Stimulated activated CD4-positive, alpha-beta T cell treated with anti-CD3 and anti-CD28 coated beads, Interleukin-4, amount 100 ng/mL, for 24 hours (primary cell): ENCODE measurements at regions not wholly inside any gene's neighbourhood (a gene's known extent, or its start where the extent isn't known, plus 50 kb on each side); places are given as distances from the start of the nearest gene placed in this dataset.
"Not testable (repeated sequence)": the region's sequence is repeated elsewhere in the genome, so short reads cannot be mapped to it uniquely, and the experiment has no call there.

Experiments
- DNase-seq: peaks from one replicate; pipeline ENCODE4 v3.0.0-alpha.2; 2020

- DNase-seq: no peak
Observed at GRCh38 chr2:445896-446295, 158.0 kb upstream of the ALKAL2 start.

DNA sequence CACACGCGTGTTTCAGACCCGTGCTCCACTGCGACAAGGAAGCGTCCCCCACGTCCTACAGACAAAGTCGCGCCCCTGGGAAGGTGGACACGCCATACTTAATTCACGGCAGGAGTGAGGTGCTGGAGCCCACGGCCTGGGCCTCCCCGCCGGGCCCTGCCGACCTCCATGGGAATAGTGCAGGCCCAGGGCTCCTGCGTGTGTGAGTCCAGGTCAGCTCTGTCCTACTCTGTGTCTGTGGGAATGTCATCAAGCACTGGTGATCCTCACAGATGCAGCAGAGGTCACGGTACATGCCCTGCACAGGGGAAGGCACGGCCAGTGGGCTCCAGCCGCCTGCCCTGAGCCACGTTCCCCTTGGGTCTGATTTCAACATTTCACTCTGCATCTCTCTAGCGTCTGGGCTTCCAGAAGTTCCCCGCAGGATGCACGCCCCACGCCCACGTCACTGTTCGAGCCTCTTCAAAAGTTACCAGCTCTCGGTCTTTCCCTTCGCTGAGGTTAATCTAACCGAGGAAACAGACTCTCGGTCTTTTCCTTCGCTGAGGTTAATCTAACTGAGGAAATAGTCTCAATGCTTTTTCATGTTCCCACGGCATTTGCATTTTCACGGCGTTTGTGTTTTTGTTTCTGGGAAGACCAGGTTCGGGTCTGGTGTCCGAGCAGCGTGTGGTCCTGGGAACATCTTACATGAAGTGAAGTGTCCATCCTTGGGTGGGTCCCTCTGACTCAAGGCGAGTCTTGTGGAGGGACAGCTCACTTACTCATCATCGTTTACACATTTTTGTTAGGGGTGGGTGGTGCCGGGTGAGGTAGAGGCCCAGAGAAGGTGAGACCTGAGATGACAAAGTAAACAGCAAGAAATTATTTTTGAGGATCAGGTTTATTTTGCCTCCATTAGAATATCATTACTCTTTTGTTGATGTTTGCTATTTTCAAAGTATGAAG is 157.3 kb upstream of the ALKAL2 start:
- DNase-seq: no peak

DNA sequence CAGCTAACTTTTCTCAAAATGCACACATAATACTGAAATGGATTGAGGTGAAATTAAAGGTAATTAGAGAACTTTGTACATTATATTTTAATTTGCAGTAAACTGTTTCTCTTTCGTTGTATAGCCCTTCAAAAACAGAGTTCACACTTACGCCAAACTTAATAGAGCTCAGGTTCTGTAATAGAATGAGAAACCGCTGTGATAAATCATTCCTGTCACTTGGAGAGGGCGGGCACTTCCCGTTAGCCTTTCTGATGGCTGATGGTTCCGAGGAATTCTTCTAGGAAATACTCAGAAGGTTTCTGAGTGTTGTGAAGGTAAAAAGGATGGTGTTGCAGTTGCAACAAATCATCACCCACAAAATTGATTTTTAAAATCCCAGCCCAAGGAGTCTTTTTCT is 155.8 kb upstream of the ALKAL2 start:
- no peak for DNase-seq

- no peak for DNase-seq
Observed at GRCh38 chr2:443216-443615, 155.3 kb upstream of the ALKAL2 start.

DNA sequence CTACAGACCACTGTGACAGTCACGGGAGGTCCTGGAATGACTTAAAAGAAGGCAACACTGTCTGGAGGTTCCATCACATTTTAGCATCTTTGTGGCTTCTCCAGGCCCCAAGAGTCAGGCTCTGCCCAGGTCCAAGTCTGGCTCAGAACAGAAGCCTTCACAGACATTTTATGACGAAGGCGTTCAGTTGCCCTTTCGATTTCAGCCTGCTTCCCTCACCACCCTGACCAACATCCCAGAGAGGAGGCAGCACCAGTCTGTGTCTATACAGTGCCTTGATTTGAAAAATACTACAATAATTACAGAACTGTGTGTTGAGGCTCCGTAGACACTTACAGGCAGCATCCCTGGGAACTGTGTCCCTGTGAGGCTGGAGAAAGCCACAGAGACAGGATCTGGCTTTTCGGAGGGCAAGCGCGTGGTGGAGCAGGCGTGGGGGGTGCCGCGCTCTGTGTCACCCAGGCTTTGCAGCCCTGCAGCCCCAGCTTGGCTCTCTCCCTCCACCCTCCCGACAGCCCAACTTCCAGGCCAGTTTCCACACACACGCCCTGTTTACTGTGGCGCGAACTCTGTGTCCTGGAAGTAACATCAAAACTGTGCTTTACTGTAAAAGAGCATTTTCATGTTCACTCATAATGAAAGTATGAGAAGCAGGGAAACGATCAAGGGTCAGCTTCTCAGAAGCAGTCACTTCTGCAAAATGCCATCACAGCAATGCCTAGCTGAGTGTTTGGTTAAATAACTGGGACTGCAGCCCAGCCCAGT is 153.5 kb upstream of the ALKAL2 start:
- no peak for DNase-seq

DNA sequence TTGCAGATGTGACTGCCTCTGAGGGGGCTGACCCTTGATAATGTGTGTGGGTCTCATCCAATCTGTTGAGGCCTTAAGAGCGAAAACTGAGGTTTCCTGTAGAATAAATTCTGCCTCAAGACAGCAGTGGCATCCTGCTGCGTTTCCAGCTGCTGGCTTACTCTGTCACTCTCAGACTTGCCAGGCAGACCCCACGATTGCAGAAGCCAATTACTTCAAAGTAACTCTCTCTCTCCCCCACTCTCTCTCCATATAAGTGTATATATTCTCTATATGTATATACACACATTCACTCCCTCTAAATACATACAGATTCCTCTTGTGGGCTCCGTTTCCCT is 152.5 kb upstream of the ALKAL2 start:
- DNase-seq: no peak

DNA sequence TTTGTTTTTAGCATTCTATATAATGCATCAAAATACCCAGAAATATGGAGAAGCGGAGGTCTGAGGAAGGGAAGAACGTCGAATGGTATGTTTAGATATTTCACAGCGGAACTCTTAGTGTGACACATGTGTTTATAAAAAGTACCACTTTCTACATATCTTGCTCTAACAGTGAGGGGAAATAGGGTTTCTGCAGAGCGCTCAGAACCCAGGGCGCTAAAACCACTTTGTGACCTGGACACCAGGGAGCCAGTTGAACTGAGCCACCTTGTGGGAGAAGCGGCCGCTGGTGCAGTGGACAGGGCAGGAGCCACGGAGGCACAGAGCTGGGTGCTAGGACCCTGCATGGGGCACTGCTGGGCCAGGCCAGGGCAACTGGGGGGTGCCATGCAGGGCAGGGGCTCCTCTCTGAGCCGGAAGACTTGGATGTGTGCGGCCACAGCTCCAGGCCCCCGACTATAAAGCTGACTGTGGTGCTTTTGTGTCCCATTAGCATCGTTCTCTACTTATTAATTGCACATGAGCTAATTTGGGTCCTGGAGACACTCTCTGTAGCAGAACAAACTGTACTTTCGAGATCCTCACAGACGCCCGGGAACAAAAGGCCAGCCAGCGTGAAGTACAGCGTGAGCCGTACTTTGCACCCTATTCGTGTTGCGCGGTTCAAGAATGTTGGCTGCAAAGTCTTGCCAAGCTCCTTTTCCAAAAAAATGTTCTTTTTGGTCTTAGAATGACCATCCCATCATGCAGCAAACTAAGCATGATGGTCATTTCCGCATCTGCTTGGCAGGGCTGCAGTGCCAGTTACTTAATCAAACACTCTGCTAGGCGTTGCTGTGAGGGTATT is 151.9 kb upstream of the ALKAL2 start:
- no peak for DNase-seq

- DNase-seq: no peak
Observed at GRCh38 chr2:439077-439476, 151.2 kb upstream of the ALKAL2 start.

DNA sequence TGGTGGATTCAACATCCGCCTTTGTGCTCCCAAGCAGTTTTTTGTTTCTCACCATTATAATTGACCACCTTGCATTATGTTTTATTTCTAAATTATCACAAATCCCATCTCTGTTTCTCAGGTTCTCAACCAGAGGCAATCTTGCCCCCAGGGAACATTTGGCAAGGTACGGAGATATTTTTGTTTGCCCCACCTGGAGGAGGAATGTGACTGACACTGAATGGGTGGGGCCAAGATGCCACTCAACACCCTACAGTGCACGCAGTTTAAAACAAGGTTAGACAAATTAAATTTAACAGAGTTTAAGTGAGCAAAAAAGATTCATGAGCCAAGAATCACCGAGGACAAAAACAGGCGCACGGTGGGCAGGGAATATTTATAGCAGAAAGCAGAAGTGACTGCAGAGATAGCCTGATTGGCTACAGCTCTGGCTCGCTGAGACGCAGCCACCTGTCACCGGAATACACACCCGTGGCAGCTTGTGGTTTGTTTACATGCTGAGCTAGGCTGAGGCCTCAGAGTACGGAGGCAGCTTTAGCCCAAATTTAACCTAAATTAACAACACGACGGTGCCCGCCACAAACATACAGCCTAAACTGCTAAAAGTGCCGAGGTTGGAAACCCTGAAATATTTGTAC is 150.0 kb upstream of the ALKAL2 start:
- DNase-seq: peak; percentile 47

- DNase-seq: no peak
Observed at GRCh38 chr2:437180-437579, 149.3 kb upstream of the ALKAL2 start.

- DNase-seq: no peak
Observed at GRCh38 chr2:436205-436604, 148.3 kb upstream of the ALKAL2 start.

- DNase-seq: no peak
Observed at GRCh38 chr2:434625-435024, 146.7 kb upstream of the ALKAL2 start.

- no peak for DNase-seq
Observed at GRCh38 chr2:433216-433615, 145.3 kb upstream of the ALKAL2 start.

- no peak for DNase-seq
Observed at GRCh38 chr2:430291-431040, 142.6 kb upstream of the ALKAL2 start.

- DNase-seq: no peak
Observed at GRCh38 chr2:429575-430254, 141.8 kb upstream of the ALKAL2 start.

- DNase-seq: no peak
Observed at GRCh38 chr2:429142-429541, 141.3 kb upstream of the ALKAL2 start.

DNA sequence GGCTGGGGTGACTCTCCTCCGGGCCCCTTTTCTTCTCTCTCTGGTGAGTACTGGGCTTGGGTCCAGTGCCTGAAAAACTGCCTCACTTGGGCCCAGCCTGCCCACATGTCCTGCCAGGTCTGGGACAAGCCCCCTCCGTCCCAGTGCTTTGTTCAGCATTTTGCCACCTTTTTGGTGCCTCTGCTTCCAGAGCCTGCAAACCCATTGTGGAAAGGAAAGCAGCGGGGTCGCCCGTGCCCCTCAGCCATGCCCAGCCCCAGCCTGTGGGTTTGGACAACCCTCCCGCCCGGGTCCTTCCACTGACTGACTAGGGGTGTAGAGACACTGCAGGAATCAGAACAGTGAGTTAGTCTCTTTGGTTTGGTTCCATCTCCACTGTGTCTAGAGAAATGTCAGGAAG is 140.7 kb upstream of the ALKAL2 start:
- no peak for DNase-seq

DNA sequence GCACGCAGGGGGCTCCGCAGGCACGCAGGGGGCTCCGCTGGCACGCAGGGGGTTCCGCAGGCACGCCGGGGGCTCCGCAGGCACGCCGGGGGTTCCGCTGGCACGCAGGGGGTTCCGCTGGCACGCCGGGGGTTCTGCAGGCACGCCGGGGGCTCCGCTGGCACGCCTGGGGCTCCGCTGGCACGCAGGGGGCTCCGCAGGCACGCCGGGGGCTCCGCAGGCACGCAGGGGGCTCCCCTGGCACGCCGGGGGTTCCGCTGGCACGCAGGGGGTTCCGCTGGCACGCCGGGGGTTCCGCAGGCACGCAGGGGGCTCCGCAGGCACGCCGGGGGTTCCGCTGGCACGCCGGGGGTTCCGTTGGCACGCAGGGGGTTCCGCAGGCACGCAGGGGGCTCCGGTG is 138.8 kb upstream of the ALKAL2 start:
- not testable (repeated sequence) for DNase-seq

- DNase-seq: no peak
Observed at GRCh38 chr2:425947-426346, 138.1 kb upstream of the ALKAL2 start.

DNA sequence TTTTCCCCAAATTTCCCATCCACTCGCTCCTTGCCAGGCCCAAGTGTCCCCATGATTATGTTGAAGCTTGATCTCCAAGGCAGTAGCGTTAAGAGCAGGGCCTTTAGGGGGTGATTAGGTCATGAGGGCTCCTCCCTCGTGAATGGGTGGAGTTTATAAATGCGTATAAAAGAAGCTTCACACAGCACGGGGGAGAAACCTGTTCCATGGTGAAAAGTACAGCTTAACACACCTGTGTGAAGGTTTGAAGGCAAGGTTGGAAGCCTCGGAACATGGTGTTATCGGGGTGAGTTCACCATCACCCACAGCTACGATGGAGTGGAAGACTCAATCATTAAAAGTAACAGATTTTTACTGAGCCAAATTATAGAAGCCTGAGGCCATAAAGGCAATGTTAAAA is 137.4 kb upstream of the ALKAL2 start:
- DNase-seq: no peak
